Endothelial cell of umbilical vein (primary cell): ENCODE measurements at regions not wholly inside any gene's neighbourhood (a gene's known extent, or its start where the extent isn't known, plus 50 kb on each side); places are given as distances from the start of the nearest gene placed in this dataset.

ENCODE experiments used
- CTCF ChIP-seq, 2 donors: IDR thresholded peaks; 1 replicate in 1 of 2; 2 replicates in 1 of 2; pipeline ENCODE4 v1.5.1; 2011; ENCODE audit warnings: low read length in 2 of 2, mild to moderate bottlenecking in 2 of 2, moderate library complexity in 2 of 2, control low read depth in 1 of 2, inconsistent platforms in 1 of 2, low read depth in 1 of 2; ENCODE audit not compliant: insufficient read depth in 1 of 2; ENCODE audit errors: extremely low read depth in 1 of 2
- EZH2 ChIP-seq: IDR thresholded peaks from 2 replicates; pipeline ENCODE4 v1.6.1; 2012; ENCODE audit warnings: borderline replicate concordance, low read depth, mild to moderate bottlenecking, moderate library complexity, low read length, inconsistent platforms; ENCODE audit not compliant: severe bottlenecking
- MAX ChIP-seq: IDR thresholded peaks from 2 replicates; pipeline ENCODE4 v1.6.1; 2011; ENCODE audit not compliant: insufficient read depth, insufficient read length
- MYC ChIP-seq: IDR thresholded peaks from one replicate; pipeline ENCODE4 v1.6.1; 2011; ENCODE audit warnings: mild to moderate bottlenecking, low read depth, low read length
- POLR2A ChIP-seq: IDR thresholded peaks from 2 replicates; pipeline ENCODE4 v1.6.1; 2012; ENCODE audit warnings: low read depth, mild to moderate bottlenecking, control low read depth, low read length
- POLR2AphosphoS5 ChIP-seq: IDR thresholded peaks from 2 replicates; pipeline ENCODE4 v1.6.1; 2012; ENCODE audit warnings: low read depth, mild to moderate bottlenecking, control low read depth, low read length, moderate library complexity; ENCODE audit not compliant: insufficient read depth

GRCh38 chr16:86660623-86661022, 82.3 kb downstream of the FOXL1 start:
- TF ChIP-seq CTCF (IDR thresholded peaks at IDR 0.05; ENCODE audit: extremely low read depth in 1 of 2, insufficient read depth in 1 of 2, low read depth in 1 of 2, low read length in 2 of 2) (no peak), POLR2A (no peak), MAX (no peak), EZH2 (no peak), POLR2AphosphoS5 (no peak), MYC (no peak)
